HG02588 (cell line): ENCODE measurements at regions not wholly inside any gene's neighbourhood (a gene's known extent, or its start where the extent isn't known, plus 50 kb on each side); places are given as distances from the start of the nearest gene placed in this dataset.
A peak's percentile ranks its signal among the peaks of the same experiment; 100 is the strongest.
"Not testable (repeated sequence)": the region's sequence is repeated elsewhere in the genome, so short reads cannot be mapped to it uniquely, and the experiment has no call there.

Experiments
- ATAC-seq: cut with Tn5 transposase; IDR thresholded peaks from one replicate; pipeline ENCODE4 v1.9.1; 2021; ENCODE audit warnings: mild to moderate bottlenecking, moderate library complexity; ENCODE audit not compliant: unreplicated experiment

- no peak for ATAC-seq
Observed at GRCh38 chr4:129248621-129249020, 152.7 kb downstream of the C4orf33 start.

GRCh38 chr4:129254126-129254525, 158.2 kb downstream of the C4orf33 start:
- ATAC-seq, result no peak

GRCh38 chr4:129254526-129254925, 158.6 kb downstream of the C4orf33 start:
- no peak for ATAC-seq

- ATAC-seq, result no peak
Observed at GRCh38 chr4:129261584-129261983, 165.6 kb downstream of the C4orf33 start.

GRCh38 chr4:129264008-129264657, 168.2 kb downstream of the C4orf33 start:
- ATAC-seq, result peak; percentile 98

GRCh38 chr4:129278868-129279267, 182.9 kb downstream of the C4orf33 start:
- no peak for ATAC-seq

DNA sequence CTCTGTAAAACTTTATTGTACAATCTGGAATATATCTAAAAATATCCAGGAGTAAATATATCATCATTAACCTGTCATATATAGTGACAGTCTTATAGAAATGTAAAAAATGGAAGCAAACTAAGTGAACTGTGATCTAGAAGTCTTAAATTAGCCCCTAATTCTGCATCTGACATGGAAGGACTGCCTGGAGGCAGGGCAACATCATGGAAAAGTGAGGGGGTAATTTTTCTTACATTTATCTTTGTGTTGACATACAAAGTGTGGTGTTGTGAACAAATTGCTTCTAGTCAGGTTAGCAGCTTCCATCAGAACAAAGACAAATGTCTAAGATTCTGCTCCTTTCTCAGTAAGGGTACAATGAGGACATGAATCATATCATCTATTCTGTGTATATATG, 186.3 kb downstream of the C4orf33 start:
- ATAC-seq, result no peak

- not testable (repeated sequence) for ATAC-seq
Observed at GRCh38 chr4:129292194-129292593, 196.2 kb downstream of the C4orf33 start.

GRCh38 chr4:129314781-129315180, 218.8 kb downstream of the C4orf33 start:
- ATAC-seq, result no peak

GRCh38 chr4:129322920-129323319, 227.0 kb downstream of the C4orf33 start:
- ATAC-seq, result no peak

- no peak for ATAC-seq
Observed at GRCh38 chr4:129323658-129324057, 227.7 kb downstream of the C4orf33 start.

DNA sequence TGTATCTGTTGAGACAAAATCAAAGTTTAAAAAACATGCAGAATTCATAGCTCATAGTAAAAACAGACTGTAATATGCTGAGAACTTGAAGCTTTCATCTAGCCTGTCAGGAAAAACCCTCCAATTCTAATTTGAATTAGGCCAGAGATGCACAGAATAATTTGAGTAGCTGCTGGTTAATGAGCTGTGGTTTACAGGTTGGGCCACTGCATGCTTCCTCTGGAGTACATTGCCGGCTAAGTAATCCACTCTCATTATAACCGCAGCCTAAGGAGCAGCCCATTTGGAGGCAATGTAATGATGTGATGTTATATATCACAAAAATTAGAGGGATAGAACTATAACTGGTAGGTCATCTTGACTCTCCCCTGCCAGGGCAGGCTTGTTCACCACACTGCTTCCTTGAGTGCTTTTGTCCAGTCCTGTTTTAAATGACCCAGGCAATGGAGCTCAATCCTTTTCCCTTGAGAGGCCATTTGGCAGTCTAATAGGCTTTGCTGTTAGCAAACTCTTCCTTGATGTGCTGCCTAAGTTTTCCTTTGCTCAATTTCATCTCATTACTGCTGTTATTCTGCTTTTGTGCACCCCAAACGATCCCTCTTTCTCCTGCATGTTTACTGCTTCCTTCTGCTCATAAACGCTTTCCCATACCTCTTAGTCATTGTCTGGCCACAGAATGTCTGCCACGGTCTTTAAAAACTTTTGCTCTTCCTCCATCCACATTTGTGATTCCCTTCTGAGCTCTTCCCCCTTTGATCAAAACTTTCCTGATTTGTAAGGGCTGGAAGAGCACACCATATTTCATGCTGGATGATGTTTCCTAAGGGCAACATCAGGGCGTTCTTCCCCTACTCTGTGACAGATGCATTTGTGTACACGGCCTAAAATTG, 230.9 kb downstream of the C4orf33 start:
- ATAC-seq, result no peak

DNA sequence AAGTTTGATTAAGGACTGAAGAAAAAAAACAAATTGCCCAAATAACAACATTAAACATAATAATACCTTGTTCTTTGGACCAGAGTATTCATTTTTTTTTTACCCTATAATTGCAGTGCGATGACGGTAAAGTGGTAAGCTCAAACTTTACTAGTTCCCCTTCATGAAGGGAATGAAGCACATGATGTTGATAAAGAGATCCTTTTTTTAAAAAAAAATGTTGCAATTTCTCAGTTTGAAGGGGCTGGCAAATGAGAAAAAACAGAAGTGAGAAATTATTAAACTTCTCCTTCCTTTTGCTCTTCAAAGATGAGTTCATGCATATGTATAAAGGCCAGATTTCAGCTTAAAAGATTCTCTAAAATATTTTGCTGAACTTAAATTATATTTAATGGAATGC, 231.7 kb downstream of the C4orf33 start:
- no peak for ATAC-seq

DNA sequence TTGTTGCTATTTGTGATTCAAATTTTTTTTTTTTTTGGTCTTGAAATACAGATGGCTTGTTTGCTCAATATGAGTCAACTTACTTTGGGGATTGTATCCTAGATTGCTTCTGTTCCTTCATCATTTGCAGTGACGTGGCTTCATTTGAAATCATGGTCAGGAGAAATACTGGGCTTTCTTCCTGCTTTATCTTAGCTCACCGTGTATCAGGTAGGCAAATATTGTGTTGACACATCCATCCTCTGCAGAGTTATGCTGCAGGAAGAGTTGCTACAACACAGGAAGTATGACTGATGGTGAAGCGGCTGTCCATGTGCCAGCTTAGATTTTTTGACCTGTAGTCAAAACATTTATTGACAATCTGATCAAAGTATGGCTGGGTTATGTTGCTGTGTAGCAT, 232.2 kb downstream of the C4orf33 start:
- no peak for ATAC-seq

DNA sequence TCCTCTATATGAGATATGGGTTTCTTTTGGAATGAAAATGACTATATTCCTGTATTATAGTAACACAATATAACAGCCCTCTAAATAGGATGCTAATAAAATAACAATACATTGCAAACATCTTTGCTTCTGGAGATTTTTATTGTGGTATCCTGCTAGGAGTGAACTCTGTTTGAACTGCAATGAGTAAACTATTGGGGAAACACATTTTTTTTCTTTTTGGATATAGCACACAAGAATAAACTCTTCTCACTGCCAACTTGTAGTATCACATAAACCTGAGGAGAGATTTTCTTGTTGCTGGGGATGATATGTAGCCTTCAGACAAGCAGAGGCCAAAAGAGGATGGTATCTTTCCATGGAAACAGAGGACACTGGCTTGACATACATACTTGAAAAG, 238.2 kb downstream of the C4orf33 start:
- ATAC-seq, result no peak

GRCh38 chr4:129335276-129335675, 239.3 kb downstream of the C4orf33 start:
- no peak for ATAC-seq

GRCh38 chr4:129335818-129336217, 239.9 kb downstream of the C4orf33 start:
- ATAC-seq, result no peak

- no peak for ATAC-seq
Observed at GRCh38 chr4:129336457-129337227, 240.7 kb downstream of the C4orf33 start.

DNA sequence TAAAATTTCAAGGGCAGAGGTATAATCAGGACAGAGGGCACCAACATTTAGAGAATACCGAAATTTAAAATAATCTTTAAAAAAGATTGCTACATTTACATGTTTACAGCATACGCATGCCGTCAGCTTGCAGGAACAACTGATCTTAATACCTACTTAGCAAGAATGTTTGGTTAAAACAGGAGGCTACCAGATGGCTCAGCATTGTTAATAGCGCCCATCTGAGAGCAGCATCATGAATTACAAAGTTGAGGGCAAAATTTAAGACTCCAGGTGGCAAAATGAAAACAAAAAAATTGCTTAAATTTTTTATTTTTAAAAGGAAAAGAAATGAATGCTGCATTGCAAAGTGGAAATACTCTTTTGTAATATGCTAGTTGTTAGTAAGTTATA, 241.3 kb downstream of the C4orf33 start:
- no peak for ATAC-seq

DNA sequence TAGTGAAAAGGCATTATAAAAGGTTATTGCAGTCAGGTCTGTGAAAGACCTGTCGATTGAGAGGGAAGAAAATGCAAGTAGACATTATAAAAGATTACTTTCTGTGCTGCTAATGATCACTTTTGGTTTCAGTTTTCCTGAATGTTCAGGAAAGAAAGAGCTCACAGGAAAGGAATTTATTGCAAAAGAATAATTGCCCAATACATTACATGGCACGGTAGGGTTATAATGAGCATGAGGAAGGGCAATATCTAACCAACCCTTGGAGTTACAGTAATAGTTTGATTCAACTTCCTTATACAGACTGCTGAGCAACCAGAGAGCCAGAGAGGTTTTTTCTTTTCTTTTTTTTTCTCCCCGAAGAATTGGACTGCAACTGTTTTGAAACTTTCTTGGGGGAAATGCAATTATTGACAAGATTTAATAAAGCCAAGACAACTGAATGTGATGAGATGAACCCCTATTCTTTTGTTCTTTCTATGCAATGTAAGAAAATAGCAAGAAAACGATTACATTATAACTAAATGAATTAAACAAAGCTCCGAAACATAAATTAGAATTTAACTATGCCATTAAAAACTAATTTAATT, 247.0 kb downstream of the C4orf33 start:
- ATAC-seq, result no peak

DNA sequence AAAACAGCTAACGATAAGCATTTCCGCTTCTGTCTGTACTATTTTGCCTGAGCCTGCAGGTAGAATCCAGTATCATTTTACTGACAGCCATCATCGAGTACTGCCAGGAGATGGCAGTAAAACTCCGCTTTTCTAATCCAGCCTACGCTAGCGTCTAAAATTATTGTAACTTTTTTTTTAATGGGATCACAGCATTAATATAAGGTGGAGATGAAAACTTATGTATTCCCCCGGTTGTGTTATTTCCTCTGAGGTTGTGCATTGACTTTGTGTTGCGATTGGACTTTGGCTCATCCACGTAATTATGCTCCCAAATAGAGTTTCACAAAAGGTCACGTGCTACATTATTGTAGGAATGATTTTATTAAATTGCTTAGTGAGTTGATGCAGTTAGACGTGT, 248.1 kb downstream of the C4orf33 start:
- no peak for ATAC-seq
